HCT116 (cell line): ENCODE measurements at regions not wholly inside any gene's neighbourhood (a gene's known extent, or its start where the extent isn't known, plus 50 kb on each side); places are given as distances from the start of the nearest gene placed in this dataset.

Source experiments
- CEBPB ChIP-seq: IDR thresholded peaks from 2 replicates; pipeline ENCODE4 v1.6.1; 2012; ENCODE audit warnings: low read depth
- CTCF ChIP-seq, 3 experiments: fragments of 200-600 bp in 1 of 3; sonication (generic) in 1 of 3; IDR thresholded peaks in 2 of 3; conservative IDR thresholded peaks in 1 of 3; 2 replicates each; pipeline ENCODE4 v1.5.1; 2012 to 2017; ENCODE audit warnings: low read depth in 2 of 3, low read length in 2 of 3, antibody characterized with exemption in 1 of 3, borderline replicate concordance in 1 of 3, control low read depth in 1 of 3, mild to moderate bottlenecking in 1 of 3, mixed read lengths in 1 of 3, mixed run types in 1 of 3, moderate library complexity in 1 of 3; ENCODE audit not compliant: insufficient read depth in 1 of 3
- EZH2 ChIP-seq: fragments of 200-600 bp; sonication (generic); IDR thresholded peaks from 2 replicates; pipeline ENCODE4 v1.6.1; 2017; ENCODE audit warnings: antibody characterized with exemption, mixed run types
- EZH2phosphoT487 ChIP-seq: fragments of 200-600 bp; IDR thresholded peaks from 2 replicates; pipeline ENCODE4 v1.6.1; 2018; ENCODE audit warnings: antibody characterized with exemption, borderline replicate concordance
- FOSL1 ChIP-seq: IDR thresholded peaks from 2 replicates; pipeline ENCODE4 v1.6.1; 2012; ENCODE audit warnings: low read depth
- POLR2A ChIP-seq: IDR thresholded peaks from 2 replicates; pipeline ENCODE4 v1.7.0; 2011; ENCODE audit warnings: borderline replicate concordance; ENCODE audit not compliant: insufficient read depth, insufficient read length; ENCODE audit errors: extremely low read depth
- POLR2AphosphoS5 ChIP-seq: IDR thresholded peaks from 2 replicates; pipeline ENCODE4 v1.6.1; 2011; ENCODE audit warnings: mild to moderate bottlenecking, low read depth, low read length, moderate library complexity
- RAD21 ChIP-seq: IDR thresholded peaks from 2 replicates; pipeline ENCODE4 v1.6.1; 2012; ENCODE audit warnings: low read depth, mild to moderate bottlenecking
- REST ChIP-seq: IDR thresholded peaks from 2 replicates; pipeline ENCODE4 v1.6.1; 2012; ENCODE audit warnings: low read depth
- SIN3A ChIP-seq: IDR thresholded peaks from 2 replicates; pipeline ENCODE4 v1.6.1; 2012; ENCODE audit warnings: low read depth
- SP1 ChIP-seq: IDR thresholded peaks from 2 replicates; pipeline ENCODE4 v1.6.1; 2012; ENCODE audit warnings: low read depth
- YY1 ChIP-seq: IDR thresholded peaks from 2 replicates; pipeline ENCODE4 v1.6.1; 2011; ENCODE audit warnings: low read length, low read depth, moderate library complexity, mild to moderate bottlenecking; ENCODE audit not compliant: insufficient replicate concordance; ENCODE audit errors: extremely low read depth
- ZNF274 ChIP-seq: fragments of 200-500 bp; sonication (Bioruptor generic); IDR thresholded peaks from 2 replicates; pipeline ENCODE4 v1.6.1; 2014; ENCODE audit warnings: mild to moderate bottlenecking, low read depth, low read length, inconsistent platforms

- no peak for TF ChIP-seq CTCF (IDR thresholded peaks at IDR 0.05 in 2 of 3, conservative IDR thresholded peaks at IDR 0.05 in 1 of 3; ENCODE audit: borderline replicate concordance in 1 of 3, insufficient read depth in 1 of 3, low read depth in 2 of 3, low read length in 2 of 3)
- no peak for TF ChIP-seq POLR2A
- TF ChIP-seq ZNF274: no peak
- TF ChIP-seq POLR2AphosphoS5: no peak
- TF ChIP-seq EZH2: no peak
- no peak for TF ChIP-seq EZH2phosphoT487
- no peak for TF ChIP-seq SP1
- TF ChIP-seq FOSL1: no peak
- no peak for TF ChIP-seq REST
- TF ChIP-seq SIN3A: no peak
- no peak for TF ChIP-seq YY1
- no peak for TF ChIP-seq RAD21
- TF ChIP-seq CEBPB: no peak
These were observed 90.3 kb downstream of the C16orf95 start for GRCh38 chr16:87226926-87227295.
